Cardiac fibroblast (primary cell): ENCODE measurements at regions not wholly inside any gene's neighbourhood (a gene's known extent, or its start where the extent isn't known, plus 50 kb on each side); places are given as distances from the start of the nearest gene placed in this dataset.

Experiments used
- DNase-seq, 2 donors: peaks; one replicate each; pipeline versions ENCODE4 v3.0.0 to v3.0.0-alpha.2; 2010; ENCODE audit warnings: low read depth in 2 of 2
- H3K4me3 ChIP-seq, 2 donors: replicated peaks in 1 of 2; 1 replicate in 1 of 2; 2 replicates in 1 of 2; pipeline ENCODE4 v1.5.1; 2011; ENCODE audit warnings: low read depth in 2 of 2, low read length in 2 of 2, mild to moderate bottlenecking in 2 of 2, moderate library complexity in 1 of 2
- CTCF ChIP-seq: IDR thresholded peaks from one replicate; pipeline ENCODE4 v1.5.1; 2011; ENCODE audit warnings: low read depth, mild to moderate bottlenecking, low read length, inconsistent platforms

GRCh38 chr10:20631229-20631628, 265.9 kb downstream of the NEBL start:
- H3K4me3 ChIP-seq: no peak overlapping the region
- no peak for DNase-seq
- no peak for TF ChIP-seq CTCF

- TF ChIP-seq CTCF: no peak
- no peak overlapping the region for H3K4me3 ChIP-seq
- DNase-seq: peak in 1 of 2 donors; percentile 13
These were observed 266.9 kb downstream of the NEBL start for GRCh38 chr10:20630092-20630643.

GRCh38 chr10:20627946-20628507, 269.1 kb downstream of the NEBL start:
- no peak for DNase-seq
- TF ChIP-seq CTCF: no peak
- H3K4me3 ChIP-seq: no peak overlapping the region

GRCh38 chr10:20627087-20627486, 270.0 kb downstream of the NEBL start:
- no peak overlapping the region for H3K4me3 ChIP-seq
- no peak for DNase-seq
- no peak for TF ChIP-seq CTCF

GRCh38 chr10:20625868-20626267, 271.2 kb downstream of the NEBL start:
- TF ChIP-seq CTCF: no peak
- no peak overlapping the region for H3K4me3 ChIP-seq
- DNase-seq: no peak

GRCh38 chr10:20624642-20625041, 272.5 kb downstream of the NEBL start:
- H3K4me3 ChIP-seq: no peak overlapping the region
- peak; percentile 17 to 71 for DNase-seq
- TF ChIP-seq CTCF: no peak

GRCh38 chr10:20623546-20623945, 273.6 kb downstream of the NEBL start:
- no peak for DNase-seq
- H3K4me3 ChIP-seq: no peak overlapping the region
- TF ChIP-seq CTCF: no peak
